ENCODE measurements at regions not wholly inside any gene's neighbourhood (a gene's known extent, or its start where the extent isn't known, plus 50 kb on each side); places are given as distances from the start of the nearest gene placed in this dataset.

GRCh38 chr16:79449067-79449769 lies 151.3 kb downstream of the MAF start (continued):
- TF ChIP-seq REST (IDR thresholded peaks at IDR 0.05; ENCODE audit: borderline replicate concordance in 1 of 2, low read depth in 1 of 2, low read length in 2 of 2) (no peak), E2F2 (CRISPR knock-in tag; IDR thresholded peaks at IDR 0.05; ENCODE audit: borderline replicate concordance) (no peak), ZNF781 (CRISPR knock-in tag; IDR thresholded peaks at IDR 0.05; ENCODE audit: borderline replicate concordance, not compliant biosample characterization) (no peak), ESRRA (CRISPR knock-in tag; IDR thresholded peaks at IDR 0.05; ENCODE audit: low read depth) (no peak)

- Histone ChIP-seq H3K4me2 (ENCODE audit: low read depth, low read length) (no peak overlapping the region), H3K4me1 (ENCODE audit: insufficient read depth, low read length) (no peaks in the 10 kb centered on the region), H3K9ac (ENCODE audit: insufficient read depth, low read depth, low read length) (no peak overlapping the region), H3K9me3 (ENCODE audit: low read length) (no peaks in the 10 kb centered on the region), H3K36me3 (replicated peaks in 1 of 2; ENCODE audit: control insufficient read depth in 1 of 2, insufficient read depth in 2 of 2, low read length in 2 of 2) (no peaks in the 10 kb centered on the region), H3K27me3 (ENCODE audit: control insufficient read depth in 1 of 2, insufficient read depth in 2 of 2, low read length in 2 of 2) (peaks cover 0 to 7% of the 10 kb centered on the region in 2 experiments; a peak in 3 of 5 replicates), H3K4me3 (replicated peaks in 1 of 3; ENCODE audit: insufficient read depth in 1 of 3, low read depth in 2 of 3, low read length in 3 of 3) (no peak overlapping the region), H3K79me2 (ENCODE audit: insufficient read depth, low read length) (no peaks in the 10 kb centered on the region), H4K20me1 (ENCODE audit: insufficient read depth, low read length) (no peaks in the 10 kb centered on the region), H2AFZ (ENCODE audit: low read length) (no peak overlapping the region), H3K27ac (ENCODE audit: extremely low read length, insufficient read depth, low read length) (no peak overlapping the region)
- in situ Hi-C loops (cut with HindIII; ENCODE audit: extremely low pct_ligation_motif_present, low pct_unique_long_range_greater_than_20kb) = no loop called here
- intact Hi-C loops (cut with micrococcal nuclease; ENCODE audit: unreplicated experiment) = no loop called here
- WGBS (ENCODE audit: low lambda C conversion rate) = 10% methylated on average over 7 of the region's 7 CpGs
- ChIA-PET CTCF (ENCODE audit: low intra/inter-chr PET ratio, low total read pairs) (no interaction called here), POLR2A (no interaction called here)
- FAIRE-seq (no peak), DNase-seq (ENCODE audit: low spot score) (no peak), ATAC-seq (no peak)
- no TSS peak for BruUV-seq (replicated peaks)
- TF ChIP-seq ZNF550 (CRISPR knock-in tag; IDR thresholded peaks at IDR 0.05; ENCODE audit: borderline replicate concordance) (no peak), ZNF224 (CRISPR knock-in tag; IDR thresholded peaks at IDR 0.05) (no peak), GPN1 (CRISPR knock-in tag; IDR thresholded peaks at IDR 0.05; ENCODE audit: borderline replicate concordance) (no peak)
These were observed 156.0 kb downstream of the MAF start for GRCh38 chr16:79444572-79444971.
